NT2/D1 (cell line): ENCODE measurements at regions not wholly inside any gene's neighbourhood (a gene's known extent, or its start where the extent isn't known, plus 50 kb on each side); places are given as distances from the start of the nearest gene placed in this dataset.

Source experiments
- DNase-seq: peaks from one replicate; pipeline ENCODE4 v3.0.0-alpha.2; 2011; ENCODE audit warnings: low read depth, low spot score
- H3K27me3 ChIP-seq: 2 replicates; pipeline ENCODE4 v1.6.0; 2011; ENCODE audit warnings: mild to moderate bottlenecking; ENCODE audit not compliant: insufficient read length, insufficient read depth
- H3K36me3 ChIP-seq: 2 replicates; pipeline ENCODE4 v1.6.1; 2011; ENCODE audit warnings: mild to moderate bottlenecking, low read length, mixed read lengths; ENCODE audit not compliant: insufficient read depth, insufficient read length
- H3K4me1 ChIP-seq: 2 replicates; pipeline ENCODE4 v1.5.1; 2011; ENCODE audit not compliant: insufficient read depth, insufficient read length
- H3K4me3 ChIP-seq: 2 replicates; pipeline ENCODE4 v1.5.1; 2011; ENCODE audit warnings: low read depth; ENCODE audit not compliant: insufficient read length
- H3K9ac ChIP-seq: 2 replicates; pipeline ENCODE4 v1.6.0; 2011; ENCODE audit warnings: low read depth; ENCODE audit not compliant: insufficient read length
- H3K9me3 ChIP-seq: 2 replicates; pipeline ENCODE4 v1.5.1; 2011; ENCODE audit warnings: mild to moderate bottlenecking, low read length; ENCODE audit not compliant: insufficient read depth
- SUZ12 ChIP-seq: IDR thresholded peaks from 2 replicates; pipeline ENCODE4 v1.6.1; 2011; ENCODE audit not compliant: insufficient read length, insufficient read depth; ENCODE audit errors: extremely low read depth
- YY1 ChIP-seq: IDR thresholded peaks from 2 replicates; pipeline ENCODE4 v1.6.1; 2011; ENCODE audit not compliant: insufficient read length, insufficient read depth
- ZNF274 ChIP-seq: IDR thresholded peaks from 2 replicates; pipeline ENCODE4 v1.6.1; 2011; ENCODE audit warnings: mild to moderate bottlenecking, low read depth, low read length

DNA sequence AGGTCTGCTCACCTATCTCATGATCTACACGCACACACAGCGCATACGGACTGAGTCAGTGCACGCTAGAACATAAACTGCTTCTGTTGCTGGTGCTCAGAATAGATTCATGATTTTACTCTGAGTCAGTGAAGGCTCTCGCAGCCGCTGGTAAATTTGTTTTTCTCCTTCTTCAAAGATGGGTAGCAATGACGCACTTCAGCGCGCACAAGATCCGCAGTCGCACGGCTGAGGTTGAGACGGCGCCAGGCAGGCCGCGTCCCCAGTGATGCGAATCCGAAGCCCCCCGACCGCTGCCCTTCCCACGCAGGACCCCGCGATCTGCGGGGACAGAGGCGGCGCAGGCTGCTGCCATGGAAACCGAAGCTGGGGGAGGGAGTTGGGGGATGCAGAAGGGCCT is 103.7 kb upstream of the USP29 start:
- TF ChIP-seq YY1 (no peak), ZNF274 (no peak), SUZ12 (no peak)
- Histone ChIP-seq H3K27me3 (no peaks in the 10 kb centered on the region), H3K4me1 (no peaks in the 10 kb centered on the region), H3K36me3 (no peaks in the 10 kb centered on the region), H3K4me3 (no peak overlapping the region), H3K9me3 (no peaks in the 10 kb centered on the region), H3K9ac (no peak overlapping the region)
- DNase-seq, result no peak

DNA sequence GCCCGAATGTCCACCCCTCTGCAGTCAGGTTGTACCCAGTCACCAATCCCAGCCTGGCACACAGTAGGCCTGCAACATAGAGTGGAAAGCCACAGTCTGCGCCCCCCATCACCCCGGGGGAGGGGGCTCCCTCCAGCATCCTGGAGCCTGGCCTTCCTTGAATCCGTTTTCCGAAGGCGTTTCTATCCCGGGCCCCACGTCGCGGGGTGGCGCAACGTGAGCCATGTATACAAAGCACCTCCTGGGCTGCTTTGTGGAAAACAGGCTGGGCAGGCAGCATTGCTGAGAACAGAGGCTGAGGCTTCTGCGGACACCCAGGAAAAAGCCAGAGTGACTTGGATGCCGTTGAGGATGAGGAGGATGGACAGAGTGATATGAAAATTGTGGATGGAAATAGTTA is 103.3 kb upstream of the USP29 start:
- no peak for DNase-seq
- H3K36me3 ChIP-seq, result no peaks in the 10 kb centered on the region
- no peak overlapping the region for H3K9ac ChIP-seq
- no peaks in the 10 kb centered on the region for H3K4me1 ChIP-seq
- no peaks in the 10 kb centered on the region for H3K27me3 ChIP-seq
- no peak for TF ChIP-seq SUZ12
- H3K9me3 ChIP-seq, result no peaks in the 10 kb centered on the region
- H3K4me3 ChIP-seq, result no peak overlapping the region

DNA sequence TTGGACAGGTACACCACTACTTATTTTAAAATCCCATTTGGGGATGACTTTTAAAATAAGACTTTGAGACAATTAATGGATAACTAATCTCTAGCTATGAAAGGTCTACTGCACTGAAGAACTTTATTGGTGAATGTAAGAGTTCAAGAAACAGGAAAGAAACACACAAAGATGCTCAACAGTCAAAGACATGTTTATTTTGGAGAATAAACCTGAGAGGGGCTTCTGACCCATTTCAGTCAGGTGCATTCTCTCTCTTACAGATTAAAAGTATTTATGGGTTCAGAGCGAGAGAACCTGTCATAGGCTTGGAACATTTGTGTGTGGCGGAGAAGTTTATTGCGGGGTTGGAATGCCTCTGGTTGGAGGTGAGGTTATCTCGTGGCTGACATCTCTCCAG is 94.3 kb upstream of the USP29 start:
- Histone ChIP-seq H3K36me3 (no peaks in the 10 kb centered on the region), H3K4me1 (no peaks in the 10 kb centered on the region), H3K27me3 (no peaks in the 10 kb centered on the region), H3K9me3 (peaks cover 23% of the 10 kb centered on the region), H3K9ac (no peak overlapping the region), H3K4me3 (no peak overlapping the region)
- TF ChIP-seq YY1 (no peak), ZNF274 (no peak), SUZ12 (no peak)
- DNase-seq, result no peak

DNA sequence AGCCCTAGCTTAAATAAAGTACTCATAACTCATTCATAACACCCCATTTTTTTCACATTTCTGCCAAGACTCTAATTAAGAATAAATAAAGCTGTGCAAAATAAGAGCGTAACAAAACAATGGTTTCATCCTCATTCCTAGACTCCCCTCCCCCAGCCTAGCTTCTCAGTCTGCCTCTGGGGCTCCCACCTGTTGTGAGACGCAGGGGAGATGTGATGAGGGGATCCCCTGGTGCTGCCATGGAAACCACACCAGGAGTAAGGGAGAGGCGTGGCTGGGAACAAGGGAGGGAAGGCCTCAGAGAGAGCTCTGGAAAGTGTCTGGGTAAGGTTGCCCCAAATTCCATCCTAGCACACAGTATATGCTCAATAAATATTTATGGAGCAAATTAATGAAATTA is 93.3 kb upstream of the USP29 start:
- Histone ChIP-seq H3K27me3 (no peaks in the 10 kb centered on the region), H3K9me3 (peaks cover 23% of the 10 kb centered on the region), H3K36me3 (no peaks in the 10 kb centered on the region), H3K9ac (no peak overlapping the region), H3K4me3 (no peak overlapping the region), H3K4me1 (no peaks in the 10 kb centered on the region)
- no peak for TF ChIP-seq ZNF274
- TF ChIP-seq YY1, result no peak
- TF ChIP-seq SUZ12, result no peak
- DNase-seq, result no peak

DNA sequence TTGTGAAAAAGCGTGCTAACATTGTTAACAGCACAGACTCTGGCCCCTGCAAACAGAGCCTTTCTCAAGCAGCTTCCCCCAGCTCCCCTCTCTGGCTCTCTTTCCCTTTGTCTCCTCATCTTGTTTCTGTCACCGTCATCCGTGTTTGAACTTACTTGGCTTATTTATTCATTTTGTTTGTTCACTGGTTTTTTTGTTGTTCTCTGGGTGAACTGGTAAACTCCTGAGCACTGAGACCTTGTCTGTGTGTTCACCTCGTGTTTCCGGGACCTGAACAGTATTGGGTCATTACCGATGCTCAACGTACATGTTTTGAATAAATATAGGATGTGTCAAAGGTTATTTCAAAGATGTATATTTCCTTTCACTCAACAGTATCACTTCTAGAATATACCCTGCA is 92.4 kb upstream of the USP29 start:
- TF ChIP-seq ZNF274 (no peak), SUZ12 (no peak), YY1 (no peak)
- DNase-seq, result no peak
- peaks cover 23% of the 10 kb centered on the region for H3K9me3 ChIP-seq
- H3K36me3 ChIP-seq, result no peaks in the 10 kb centered on the region
- no peak overlapping the region for H3K4me3 ChIP-seq
- H3K27me3 ChIP-seq, result no peaks in the 10 kb centered on the region
- no peak overlapping the region for H3K9ac ChIP-seq
- H3K4me1 ChIP-seq, result no peaks in the 10 kb centered on the region

DNA sequence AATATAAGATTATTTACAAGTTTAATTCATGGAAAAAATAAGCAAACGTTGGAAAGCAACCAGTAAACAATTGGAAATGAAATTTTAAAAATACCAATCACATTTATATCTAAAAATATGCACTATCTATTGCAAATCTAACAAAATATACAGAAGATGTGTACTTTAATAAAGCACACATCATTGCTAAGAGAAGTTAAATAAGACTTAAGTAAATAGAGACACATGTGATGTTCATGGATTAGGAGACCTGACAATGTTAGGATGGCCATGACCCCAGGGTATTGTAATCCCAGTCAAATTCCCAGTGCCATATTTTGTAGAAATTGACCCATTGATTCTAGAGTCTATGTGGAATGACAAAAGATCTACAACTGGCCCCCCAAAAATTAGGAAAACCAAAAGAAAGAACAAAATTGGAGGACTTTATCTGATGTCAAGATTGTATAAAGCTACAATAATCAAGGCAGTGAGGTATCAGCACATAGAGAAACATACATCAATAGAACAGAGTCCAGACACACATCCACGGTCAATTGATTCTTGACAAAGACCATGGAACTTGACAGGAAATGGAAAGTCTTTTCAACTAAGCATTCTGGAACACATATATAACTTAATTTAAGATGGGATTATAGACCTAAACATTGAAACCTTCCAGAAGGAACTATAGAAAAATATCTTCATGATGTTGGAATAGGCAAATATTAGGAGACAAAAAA is 90.8 kb upstream of the USP29 start:
- no peaks in the 10 kb centered on the region for H3K27me3 ChIP-seq
- H3K9ac ChIP-seq, result no peak overlapping the region
- TF ChIP-seq YY1 (no peak), SUZ12 (no peak), ZNF274 (no peak)
- no peaks in the 10 kb centered on the region for H3K36me3 ChIP-seq
- H3K4me1 ChIP-seq, result no peaks in the 10 kb centered on the region
- DNase-seq, result no peak
- H3K4me3 ChIP-seq, result no peak overlapping the region
- peaks cover 23% of the 10 kb centered on the region for H3K9me3 ChIP-seq

DNA sequence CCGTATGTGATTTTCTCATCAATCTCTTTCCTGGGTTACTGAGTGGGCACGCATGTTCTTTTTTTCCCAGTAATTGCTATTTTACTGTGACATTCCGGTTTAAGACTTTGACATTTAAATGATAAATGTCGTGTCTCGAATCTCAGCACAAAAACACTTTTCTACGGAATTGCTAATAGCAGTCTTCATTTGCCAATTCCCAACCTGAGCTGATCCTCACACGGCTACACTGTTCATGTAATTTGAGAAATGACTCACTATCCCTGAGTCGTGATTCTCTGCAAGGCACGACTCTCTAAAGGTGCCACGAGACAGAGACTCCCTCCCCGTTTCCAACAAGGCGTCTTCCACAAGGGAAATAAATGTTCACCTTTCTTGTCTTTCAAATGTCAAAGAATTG is 88.7 kb upstream of the USP29 start:
- Histone ChIP-seq H3K27me3 (no peaks in the 10 kb centered on the region), H3K4me1 (no peaks in the 10 kb centered on the region), H3K4me3 (no peak overlapping the region), H3K9ac (no peak overlapping the region), H3K9me3 (peaks cover 6% of the 10 kb centered on the region), H3K36me3 (no peaks in the 10 kb centered on the region)
- DNase-seq, result no peak
- no peak for TF ChIP-seq ZNF274
- TF ChIP-seq YY1, result no peak
- TF ChIP-seq SUZ12, result no peak
